RPMI7951 (cell line): ENCODE measurements at regions not wholly inside any gene's neighbourhood (a gene's known extent, or its start where the extent isn't known, plus 50 kb on each side); places are given as distances from the start of the nearest gene placed in this dataset.

Experiments used
- DNase-seq: peaks from one replicate; pipeline ENCODE4 v3.0.0-alpha.2; 2012; ENCODE audit warnings: low read depth

DNA sequence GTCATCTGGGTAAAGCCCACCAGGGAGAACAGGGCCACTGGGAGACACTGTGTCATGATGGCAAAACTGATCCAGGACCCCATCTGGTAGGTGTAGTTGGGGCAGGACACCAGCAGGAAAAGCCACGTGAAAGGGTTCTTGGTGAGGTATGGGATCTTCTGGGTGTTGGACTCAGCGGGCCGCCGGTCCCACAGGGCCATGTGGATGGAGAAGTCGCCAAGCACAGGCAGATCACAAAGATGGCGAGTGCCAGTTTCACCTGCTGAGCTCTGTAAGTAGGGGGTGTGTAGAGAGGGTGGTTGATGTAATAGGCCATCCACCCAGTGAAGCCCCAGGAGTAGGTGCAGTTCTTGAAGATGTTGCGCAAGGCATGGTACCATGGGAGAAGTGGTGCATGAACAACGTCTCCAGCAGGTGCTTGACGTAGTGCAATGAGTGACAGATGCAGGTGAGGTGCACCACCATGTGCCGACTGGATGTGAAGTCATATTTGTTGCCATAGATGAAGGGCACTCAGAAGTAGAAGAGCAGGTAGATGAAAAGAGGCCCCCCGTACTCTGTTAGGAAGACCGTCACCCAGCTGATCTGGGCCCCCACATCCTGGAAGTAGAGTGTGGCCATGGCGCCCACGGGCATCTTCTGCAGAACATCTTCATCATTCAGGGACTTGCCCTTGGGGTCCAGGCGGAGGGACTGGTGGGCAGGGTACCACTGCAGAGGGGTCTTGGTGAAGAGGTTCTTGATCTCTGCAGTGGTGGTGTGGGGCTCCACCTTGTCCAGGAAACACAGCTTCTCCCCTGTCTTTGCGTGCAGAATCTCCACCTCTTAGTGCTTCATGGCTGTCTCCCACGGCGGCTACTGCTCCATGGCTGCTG is 249.3 kb downstream of the ANKRD50 start:
- no peak for DNase-seq

DNA sequence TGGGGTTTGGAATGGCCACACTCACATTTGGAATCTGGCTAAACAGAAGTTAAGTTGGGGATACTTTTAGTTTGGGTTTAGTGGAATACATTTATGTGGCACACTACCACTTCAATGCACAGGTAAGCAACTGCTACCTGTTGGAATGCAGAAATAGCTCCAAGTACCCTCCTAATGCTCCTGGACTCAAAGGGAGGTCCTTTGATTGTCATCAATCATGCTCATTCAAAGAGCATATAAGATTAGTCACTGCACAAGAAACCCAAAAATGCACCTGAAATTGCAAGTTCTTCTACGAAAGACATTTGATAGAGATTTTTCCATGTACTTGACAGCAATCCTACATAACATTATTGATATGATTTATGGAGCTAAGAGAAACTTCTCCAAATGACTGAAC is 247.7 kb downstream of the ANKRD50 start:
- no peak for DNase-seq

DNA sequence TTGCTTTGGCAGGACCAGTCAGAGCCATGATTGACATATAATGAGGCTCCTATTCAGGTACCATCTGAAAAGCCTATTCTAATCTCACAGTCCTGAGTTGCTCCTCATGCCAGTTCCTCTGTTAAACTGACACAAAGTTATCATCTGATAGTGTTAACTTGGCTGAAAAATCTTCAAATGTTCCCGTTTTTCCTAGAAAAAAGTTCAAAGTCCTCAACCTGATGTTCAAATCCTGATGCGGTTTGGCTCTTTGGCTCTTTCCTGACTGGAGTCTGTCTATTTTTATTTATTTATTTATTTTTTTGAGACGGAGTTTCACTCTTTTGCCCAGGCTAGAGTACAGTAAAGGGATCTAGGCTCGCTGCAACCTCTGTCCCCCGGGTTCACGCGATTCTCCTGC is 244.2 kb downstream of the ANKRD50 start:
- no peak for DNase-seq

DNA sequence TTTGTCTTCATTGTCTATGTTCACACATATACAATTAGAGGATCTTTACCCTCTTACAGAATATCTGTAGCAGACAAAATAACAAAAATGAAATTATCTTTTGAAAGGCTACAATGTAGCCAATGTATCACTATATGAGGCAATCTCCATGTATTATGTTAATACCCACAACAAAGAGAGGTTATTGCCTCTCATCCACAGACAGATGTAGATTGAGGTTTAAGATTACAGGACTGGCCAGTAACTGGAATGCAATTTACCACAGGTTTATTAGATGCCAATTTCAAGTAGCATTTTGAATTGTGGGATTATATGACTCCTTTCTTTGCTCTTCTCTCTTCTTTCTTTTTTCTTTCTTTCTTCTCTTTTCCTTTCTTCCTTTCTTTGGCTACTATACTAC is 242.6 kb downstream of the ANKRD50 start:
- DNase-seq, result no peak

- DNase-seq, result no peak
Measured at GRCh38 chr4:124478470-124478869, 234.1 kb downstream of the ANKRD50 start.

DNA sequence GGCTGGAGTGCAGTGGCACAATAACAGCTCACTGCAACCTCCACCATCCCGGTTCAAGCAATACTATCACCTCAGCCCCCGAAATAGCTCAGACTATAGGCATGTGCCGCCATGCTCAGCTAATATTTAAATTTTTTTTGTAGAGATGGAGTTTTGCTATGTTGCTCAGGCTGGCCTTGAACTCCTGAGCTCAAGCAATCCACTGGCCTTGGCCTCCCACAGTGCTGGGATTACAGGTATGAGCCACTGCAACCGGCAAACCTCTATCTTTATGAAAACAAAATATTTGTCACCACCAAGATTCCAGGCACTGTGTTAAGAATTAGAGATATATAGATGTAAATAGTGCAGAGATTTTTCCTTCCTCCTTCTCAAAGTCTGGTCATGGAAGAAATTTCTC is 232.5 kb downstream of the ANKRD50 start:
- DNase-seq, result no peak

DNA sequence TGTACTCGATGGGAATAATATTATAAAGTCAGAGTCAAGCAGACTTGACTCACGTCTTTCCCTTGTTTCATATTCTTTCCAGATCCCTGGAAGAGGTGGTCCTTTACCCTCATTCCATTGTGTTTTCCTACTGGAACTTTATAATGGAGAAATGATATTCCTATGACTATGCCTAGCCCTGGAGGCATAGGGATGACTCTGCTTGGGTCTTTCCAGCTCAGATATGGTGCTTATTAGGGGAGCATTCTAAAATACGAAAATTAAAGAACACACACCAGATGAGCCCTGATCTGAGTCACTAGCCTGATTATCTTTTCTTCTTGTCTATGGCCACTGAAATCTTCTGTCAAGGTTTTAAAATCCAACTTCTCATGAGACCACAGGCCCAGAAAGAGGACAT is 231.4 kb downstream of the ANKRD50 start:
- DNase-seq, result peak; percentile 3

DNA sequence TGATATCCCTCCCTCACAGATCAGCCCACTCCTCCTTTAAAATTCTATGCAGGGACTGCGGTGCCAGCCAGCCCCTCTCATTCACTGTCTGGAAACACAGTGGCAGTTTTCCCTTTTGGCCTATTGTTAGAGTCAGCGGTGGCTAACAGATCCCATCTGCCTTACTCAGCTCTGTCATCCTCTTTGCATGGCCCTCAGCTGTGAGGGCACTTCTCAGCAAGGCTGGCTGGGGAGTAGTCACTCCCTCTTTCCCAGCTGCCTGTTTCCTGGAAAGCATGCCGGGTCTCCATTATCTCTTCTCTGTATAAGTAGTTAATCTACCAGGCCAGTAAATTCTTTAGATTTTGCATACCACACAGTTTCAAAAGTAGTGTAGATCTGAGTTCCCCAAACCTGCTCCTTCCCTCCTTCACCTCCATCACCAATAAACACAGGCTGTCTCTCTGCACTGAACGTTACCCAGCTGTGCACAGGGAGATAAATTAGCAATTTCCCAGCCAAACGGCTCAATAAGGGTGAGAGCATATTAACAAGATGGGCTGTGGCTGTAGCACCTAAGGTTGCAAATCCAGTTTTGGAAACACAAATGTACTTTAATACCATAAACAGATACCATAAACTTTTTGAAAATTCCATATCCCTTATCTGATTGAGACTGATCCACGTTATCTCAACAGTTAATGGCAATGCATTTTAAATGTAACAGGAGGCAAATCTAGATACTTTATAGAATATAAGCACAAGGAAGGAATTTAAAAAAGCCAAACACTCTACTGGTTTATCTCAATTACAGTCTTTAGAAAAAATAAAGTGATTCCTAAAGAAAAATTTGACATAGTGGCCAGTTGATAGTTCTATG is 229.3 kb downstream of the ANKRD50 start:
- no peak for DNase-seq

- no peak for DNase-seq
Measured at GRCh38 chr4:124484008-124484407, 228.5 kb downstream of the ANKRD50 start.

DNA sequence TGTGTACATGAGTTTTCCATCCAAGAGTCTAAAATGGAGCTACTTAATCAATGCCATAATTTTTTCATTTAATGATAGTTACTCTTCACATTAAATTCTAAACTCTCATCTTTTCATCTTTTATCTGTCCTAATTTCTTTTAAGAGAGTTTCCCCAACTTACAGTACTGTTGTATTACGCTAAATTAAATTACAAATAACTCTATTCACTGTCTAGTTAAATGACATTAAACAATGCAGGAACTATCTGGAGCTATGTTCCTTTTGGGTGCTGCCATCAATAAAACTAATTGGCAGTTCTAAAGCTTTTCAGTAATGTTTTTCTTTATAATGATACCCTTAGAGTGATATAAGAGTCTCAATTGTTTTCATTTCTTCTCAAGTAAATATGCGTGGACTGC is 227.6 kb downstream of the ANKRD50 start:
- DNase-seq, result no peak

GRCh38 chr4:124486423-124486822 is 226.1 kb downstream of the ANKRD50 start:
- DNase-seq, result no peak

GRCh38 chr4:124487651-124488050 is 224.9 kb downstream of the ANKRD50 start:
- DNase-seq, result no peak

DNA sequence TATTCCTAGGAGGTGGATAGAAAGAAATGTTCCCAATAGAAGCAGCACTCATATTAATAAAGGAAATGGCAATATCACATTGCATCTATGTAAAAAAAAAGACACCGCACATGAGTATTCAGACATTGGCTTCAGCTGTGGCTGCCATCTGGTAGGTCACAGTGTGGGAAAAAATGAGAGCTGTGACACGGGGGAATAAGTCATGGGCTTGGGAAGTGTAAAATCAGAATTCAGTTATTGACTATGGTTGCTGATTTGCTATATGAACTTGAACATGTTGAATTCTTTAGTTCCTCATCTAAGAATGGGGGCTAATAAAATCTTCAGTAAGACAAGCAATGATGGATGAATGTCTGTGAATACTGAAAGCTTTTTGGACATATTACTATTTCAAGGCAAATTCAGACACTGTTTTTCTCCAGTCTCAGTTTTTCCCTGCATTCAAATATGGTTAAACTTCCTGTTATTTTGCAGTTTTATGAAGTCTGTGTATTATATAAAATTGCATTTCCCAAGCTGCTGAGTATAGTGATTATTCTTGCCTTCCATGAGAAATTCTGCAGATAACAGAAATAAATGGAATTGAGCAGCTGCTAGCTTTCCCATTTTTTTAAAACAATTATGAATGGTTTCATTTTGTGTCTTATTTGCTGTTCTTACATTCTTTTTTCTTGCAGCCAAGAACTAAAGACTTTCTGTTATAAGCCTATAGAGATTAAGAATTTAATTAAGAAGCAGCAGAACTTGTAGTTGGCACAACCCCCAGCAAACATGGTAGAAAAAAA is 221.0 kb downstream of the ANKRD50 start:
- DNase-seq, result no peak

- DNase-seq, result no peak
Measured at GRCh38 chr4:124499261-124499660, 213.3 kb downstream of the ANKRD50 start.

DNA sequence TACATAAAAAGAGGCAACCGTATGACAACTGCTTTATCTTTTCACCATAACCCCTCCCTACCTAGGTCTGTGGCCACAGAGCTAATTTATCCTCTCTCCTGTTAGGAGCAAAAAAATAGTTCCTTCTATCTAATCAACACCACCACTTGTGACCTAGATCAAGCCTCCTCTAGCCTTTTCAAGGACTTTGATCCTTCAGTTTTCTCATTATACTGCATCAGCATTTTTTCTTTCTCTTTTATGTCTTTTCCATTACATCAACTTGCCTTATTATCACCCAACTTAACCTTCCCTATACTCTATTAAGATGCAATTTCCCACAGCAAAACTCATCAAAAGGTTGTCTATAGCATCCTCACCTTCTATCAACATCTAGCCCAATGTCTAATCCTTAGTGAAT is 211.0 kb downstream of the ANKRD50 start:
- DNase-seq, result no peak

DNA sequence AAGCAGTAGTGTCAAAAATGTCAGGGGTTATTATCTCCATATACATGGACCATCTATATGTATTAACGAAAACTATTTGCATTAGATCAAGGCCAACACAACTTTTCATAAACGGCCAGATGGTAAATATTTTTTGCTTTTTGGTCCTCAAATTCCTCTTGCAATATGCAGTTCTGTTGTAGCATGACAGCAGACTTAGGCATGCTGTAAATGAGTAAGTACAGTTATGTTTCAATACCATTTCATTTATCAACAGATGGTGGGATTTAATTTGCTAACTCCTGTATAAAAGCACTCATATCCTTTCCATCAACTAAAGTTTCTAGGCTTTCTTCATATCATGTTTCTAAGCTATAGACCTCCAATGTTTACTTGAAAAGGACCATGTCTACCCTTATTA is 208.1 kb downstream of the ANKRD50 start:
- DNase-seq, result no peak

DNA sequence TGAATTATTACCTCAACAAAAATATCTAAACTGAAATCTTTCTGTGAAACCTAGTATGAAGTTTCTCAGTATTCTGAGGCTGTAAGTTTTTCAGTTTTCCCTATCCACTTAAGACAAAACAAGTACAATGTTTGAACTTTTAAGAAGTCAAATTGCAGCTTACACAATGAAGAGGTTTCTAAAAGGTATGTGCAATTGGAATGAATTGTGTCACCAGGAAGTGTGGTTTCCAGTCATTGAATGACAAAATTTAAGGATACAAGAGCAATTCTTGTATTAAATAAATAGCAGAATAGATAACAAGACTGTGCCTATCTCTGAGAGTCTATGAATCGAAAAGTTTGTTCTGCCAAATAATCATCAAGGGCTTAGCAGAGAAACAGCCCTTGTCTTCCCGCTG is 207.3 kb downstream of the ANKRD50 start:
- no peak for DNase-seq

GRCh38 chr4:124509151-124509550 is 203.4 kb downstream of the ANKRD50 start:
- DNase-seq, result no peak

DNA sequence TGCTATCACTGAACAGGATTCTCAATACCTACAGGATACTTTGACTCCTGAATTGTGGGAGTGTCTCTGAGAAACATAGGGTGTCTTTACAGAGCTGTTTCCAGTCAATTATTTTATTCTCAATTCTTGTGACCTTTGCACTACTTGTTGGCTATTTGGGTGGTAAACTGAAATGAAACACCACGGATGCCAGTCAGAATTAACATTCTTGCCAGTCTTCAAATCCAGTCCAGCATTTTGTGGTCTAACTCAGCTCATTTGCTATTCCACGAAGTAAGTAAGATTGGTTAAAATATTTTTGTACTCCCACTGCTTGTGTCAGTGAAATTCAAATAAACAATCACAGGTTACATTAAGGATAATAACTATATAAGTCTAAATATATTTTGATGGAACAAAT is 197.9 kb downstream of the ANKRD50 start:
- no peak for DNase-seq

GRCh38 chr4:124515591-124515990 is 196.9 kb downstream of the ANKRD50 start:
- no peak for DNase-seq

DNA sequence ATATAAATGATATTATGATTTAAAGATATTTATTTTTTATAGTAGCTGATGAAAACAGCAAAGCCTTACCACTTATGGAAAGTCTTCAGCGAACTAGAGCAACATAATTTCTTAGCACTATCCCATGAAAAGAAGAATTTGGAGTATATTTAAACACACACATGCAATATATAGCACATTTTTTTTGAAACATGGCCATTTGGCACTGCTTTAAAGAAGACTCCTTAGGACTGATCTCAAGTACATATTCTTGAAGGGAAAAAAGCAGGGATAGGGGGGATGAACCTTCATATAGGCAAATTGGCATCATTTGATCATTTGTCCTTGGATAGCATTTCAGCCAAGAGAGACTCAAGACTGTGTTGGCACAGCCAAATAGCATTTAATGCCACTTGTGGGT is 193.3 kb downstream of the ANKRD50 start:
- no peak for DNase-seq

- DNase-seq, result no peak
Measured at GRCh38 chr4:124523816-124524215, 188.7 kb downstream of the ANKRD50 start.
